NT2/D1 (cell line): ENCODE measurements at regions not wholly inside any gene's neighbourhood (a gene's known extent, or its start where the extent isn't known, plus 50 kb on each side); places are given as distances from the start of the nearest gene placed in this dataset.

Source experiments
- DNase-seq: peaks from one replicate; pipeline ENCODE4 v3.0.0-alpha.2; 2011; ENCODE audit warnings: low read depth, low spot score
- H3K27me3 ChIP-seq: 2 replicates; pipeline ENCODE4 v1.6.0; 2011; ENCODE audit warnings: mild to moderate bottlenecking; ENCODE audit not compliant: insufficient read length, insufficient read depth
- H3K36me3 ChIP-seq: 2 replicates; pipeline ENCODE4 v1.6.1; 2011; ENCODE audit warnings: mild to moderate bottlenecking, low read length, mixed read lengths; ENCODE audit not compliant: insufficient read depth, insufficient read length
- H3K4me1 ChIP-seq: 2 replicates; pipeline ENCODE4 v1.5.1; 2011; ENCODE audit not compliant: insufficient read depth, insufficient read length
- H3K4me3 ChIP-seq: 2 replicates; pipeline ENCODE4 v1.5.1; 2011; ENCODE audit warnings: low read depth; ENCODE audit not compliant: insufficient read length
- H3K9ac ChIP-seq: 2 replicates; pipeline ENCODE4 v1.6.0; 2011; ENCODE audit warnings: low read depth; ENCODE audit not compliant: insufficient read length
- H3K9me3 ChIP-seq: 2 replicates; pipeline ENCODE4 v1.5.1; 2011; ENCODE audit warnings: mild to moderate bottlenecking, low read length; ENCODE audit not compliant: insufficient read depth
- SUZ12 ChIP-seq: IDR thresholded peaks from 2 replicates; pipeline ENCODE4 v1.6.1; 2011; ENCODE audit not compliant: insufficient read length, insufficient read depth; ENCODE audit errors: extremely low read depth
- YY1 ChIP-seq: IDR thresholded peaks from 2 replicates; pipeline ENCODE4 v1.6.1; 2011; ENCODE audit not compliant: insufficient read length, insufficient read depth
- ZNF274 ChIP-seq: IDR thresholded peaks from 2 replicates; pipeline ENCODE4 v1.6.1; 2011; ENCODE audit warnings: mild to moderate bottlenecking, low read depth, low read length

DNA sequence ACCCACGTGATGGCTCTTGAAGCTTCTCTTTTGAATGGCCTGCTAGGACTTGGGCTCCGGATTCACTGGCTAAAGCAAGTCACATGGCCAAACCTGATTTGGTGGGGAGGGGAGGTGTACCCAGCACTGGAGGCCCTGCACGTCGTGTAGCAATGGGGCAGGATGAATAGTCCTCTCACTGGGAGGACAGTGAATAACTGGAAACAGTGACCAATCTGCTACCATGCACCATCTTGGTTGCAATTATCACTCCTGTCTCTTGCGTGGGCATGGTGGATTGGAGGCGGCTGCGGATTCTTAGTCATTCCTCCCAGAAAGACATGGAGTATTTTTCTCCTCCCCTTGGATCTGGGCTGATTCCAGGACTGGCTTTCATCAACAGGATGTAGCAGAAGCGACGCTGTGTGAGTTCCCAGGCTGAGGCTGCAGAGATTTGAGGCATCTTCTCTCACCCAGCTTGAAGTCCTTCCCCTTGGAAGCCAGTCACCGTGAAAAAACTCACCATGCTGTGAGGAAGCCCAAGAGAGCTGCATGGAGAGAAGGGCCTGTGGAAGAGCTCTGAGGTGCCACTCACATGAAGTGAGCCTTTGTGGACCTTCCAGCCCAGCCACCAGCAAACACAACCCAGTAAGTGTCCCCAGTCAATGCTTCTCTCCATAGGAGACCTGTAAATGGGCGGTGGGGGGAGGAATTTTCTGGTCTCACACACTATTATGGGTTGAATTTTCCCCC lies 70.4 kb downstream of the IGLL1 start:
- H3K9ac ChIP-seq = no peak overlapping the region
- H3K4me1 ChIP-seq = peaks cover 2% of the 10 kb centered on the region
- no peak overlapping the region for H3K4me3 ChIP-seq
- H3K27me3 ChIP-seq = no peaks in the 10 kb centered on the region
- H3K36me3 ChIP-seq = peaks cover 2% of the 10 kb centered on the region
- H3K9me3 ChIP-seq = no peaks in the 10 kb centered on the region
- no peak for DNase-seq
- TF ChIP-seq SUZ12 (no peak), YY1 (no peak), ZNF274 (no peak)

DNA sequence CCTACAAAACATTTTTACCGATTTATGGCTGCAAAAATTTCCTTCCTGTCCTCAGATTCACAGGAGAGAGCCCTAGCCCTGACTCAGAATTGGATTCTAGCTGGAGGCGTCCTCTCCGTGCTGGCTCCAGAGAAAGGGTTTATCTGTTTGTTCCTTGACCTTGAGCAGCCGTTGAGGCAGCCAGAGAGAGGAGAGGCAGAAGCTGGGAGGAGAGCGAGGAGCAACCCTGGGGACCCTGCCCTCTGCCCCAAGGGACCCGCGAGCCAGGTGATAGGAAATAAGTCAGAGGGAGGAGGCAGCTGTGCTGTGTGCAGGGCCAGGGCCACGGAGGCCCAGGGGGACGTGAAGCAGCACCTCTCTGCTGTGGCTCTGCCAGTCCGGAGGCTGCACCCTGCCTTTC lies 75.6 kb downstream of the IGLL1 start:
- no peak for DNase-seq
- Histone ChIP-seq H3K9ac (no peak overlapping the region), H3K9me3 (no peaks in the 10 kb centered on the region), H3K4me1 (peaks cover 8% of the 10 kb centered on the region), H3K27me3 (no peaks in the 10 kb centered on the region), H3K4me3 (no peak overlapping the region), H3K36me3 (peaks cover under 1% of the 10 kb centered on the region)
- TF ChIP-seq YY1 (no peak), ZNF274 (no peak), SUZ12 (no peak)

DNA sequence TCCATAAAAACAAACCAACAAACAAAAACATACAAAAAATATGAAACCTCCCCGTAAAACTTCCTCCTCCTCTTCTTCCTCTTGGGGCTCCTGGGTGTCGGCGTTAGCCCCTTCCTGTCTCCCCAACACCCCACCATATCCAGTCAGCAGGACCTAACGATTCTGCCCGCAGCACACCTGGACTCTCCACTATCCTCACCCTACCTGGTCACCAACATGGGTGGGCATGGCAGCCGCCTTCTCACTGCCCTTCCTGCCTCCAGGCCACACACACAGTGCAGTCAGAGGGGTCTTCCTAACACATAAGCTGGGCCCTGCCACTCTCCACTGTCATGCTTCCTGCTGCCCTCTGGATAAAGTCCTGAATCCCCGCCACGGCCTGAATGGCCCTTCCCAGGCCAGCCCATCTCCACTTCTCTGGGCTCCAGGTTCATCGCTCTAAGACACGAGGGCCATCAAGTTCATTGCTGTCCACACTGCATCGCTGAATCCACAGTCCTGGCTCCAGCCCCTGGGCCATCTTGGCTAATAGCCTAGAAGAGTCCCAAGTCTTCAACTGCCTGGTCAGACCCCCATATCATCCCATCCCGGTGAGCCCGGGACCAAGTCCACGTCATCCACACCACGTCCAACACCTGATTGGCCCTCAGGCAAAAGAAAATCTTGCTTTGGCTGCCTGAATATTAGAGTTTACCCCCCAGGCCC lies 76.2 kb downstream of the IGLL1 start:
- no peak for DNase-seq
- Histone ChIP-seq H3K4me3 (no peak overlapping the region), H3K36me3 (no peaks in the 10 kb centered on the region), H3K4me1 (peaks cover 10% of the 10 kb centered on the region), H3K9me3 (no peaks in the 10 kb centered on the region), H3K9ac (no peak overlapping the region), H3K27me3 (no peaks in the 10 kb centered on the region)
- no peak for TF ChIP-seq SUZ12
- TF ChIP-seq YY1 = no peak
- TF ChIP-seq ZNF274 = no peak

DNA sequence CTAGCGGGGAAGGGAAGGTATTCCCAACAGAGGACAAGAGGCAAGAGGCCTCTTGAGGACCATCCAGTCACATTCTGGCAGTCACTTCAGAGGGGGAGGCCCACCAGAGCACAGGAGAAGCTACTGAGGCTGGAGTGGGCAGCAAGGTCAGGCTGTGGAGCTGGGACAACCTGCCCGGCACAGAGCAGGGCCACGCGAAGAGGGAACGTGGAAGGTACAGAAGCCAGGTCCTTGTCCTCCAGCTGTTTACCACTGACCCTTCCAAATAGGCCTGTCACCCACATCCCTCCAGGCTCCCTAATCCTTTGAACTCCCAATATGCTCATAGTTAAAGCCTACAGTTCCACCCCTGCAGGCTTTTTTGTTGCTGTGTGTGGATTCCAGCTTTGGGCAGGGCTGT lies 76.9 kb downstream of the IGLL1 start:
- Histone ChIP-seq H3K4me3 (no peak overlapping the region), H3K9ac (no peak overlapping the region), H3K27me3 (no peaks in the 10 kb centered on the region), H3K36me3 (no peaks in the 10 kb centered on the region), H3K4me1 (peaks cover 10% of the 10 kb centered on the region), H3K9me3 (no peaks in the 10 kb centered on the region)
- TF ChIP-seq ZNF274 (no peak), SUZ12 (no peak), YY1 (no peak)
- no peak for DNase-seq

DNA sequence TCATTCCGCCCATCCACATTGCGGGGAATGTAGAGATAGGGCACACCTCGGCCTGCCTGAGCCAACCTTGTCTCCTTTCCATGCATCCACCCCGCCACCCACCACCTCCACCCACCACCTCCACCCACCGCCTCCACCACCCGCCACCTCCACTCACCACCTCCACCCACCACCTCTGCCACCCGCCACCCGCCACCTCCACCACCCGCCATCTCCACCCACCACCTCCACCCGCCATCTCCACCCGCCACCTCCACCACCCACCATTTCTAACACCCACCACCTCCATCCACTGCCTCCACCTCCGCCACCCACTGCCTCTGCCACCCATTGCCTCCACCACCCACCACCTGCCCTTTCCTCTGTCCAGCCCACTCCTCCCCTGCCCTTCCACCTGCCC lies 78.4 kb downstream of the IGLL1 start:
- TF ChIP-seq SUZ12 (no peak), YY1 (no peak), ZNF274 (no peak)
- Histone ChIP-seq H3K9ac (no peak overlapping the region), H3K4me1 (peaks cover 10% of the 10 kb centered on the region), H3K27me3 (no peaks in the 10 kb centered on the region), H3K9me3 (no peaks in the 10 kb centered on the region), H3K36me3 (no peaks in the 10 kb centered on the region), H3K4me3 (no peak overlapping the region)
- no peak for DNase-seq

DNA sequence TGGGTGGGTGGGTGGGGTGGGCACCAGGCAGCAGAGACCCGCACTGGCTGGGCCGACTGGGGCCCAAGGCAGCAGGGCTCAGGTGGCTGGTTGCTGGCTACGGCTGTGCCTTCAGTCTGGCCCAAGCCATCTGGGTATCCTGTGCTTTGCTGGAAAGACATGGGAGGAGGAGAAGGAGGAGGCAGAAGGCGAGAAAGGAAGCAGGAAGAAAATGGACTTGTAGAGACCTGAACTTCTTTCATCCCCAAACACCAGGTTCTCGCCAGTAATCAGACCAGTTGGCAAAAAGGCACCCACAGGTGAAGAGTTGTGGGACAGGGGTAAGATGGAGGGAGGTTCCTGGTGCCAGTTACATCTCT lies 78.8 kb downstream of the IGLL1 start:
- TF ChIP-seq YY1 (no peak), ZNF274 (no peak), SUZ12 (no peak)
- H3K4me1 ChIP-seq = peaks cover 10% of the 10 kb centered on the region
- no peaks in the 10 kb centered on the region for H3K9me3 ChIP-seq
- no peak for DNase-seq
- no peaks in the 10 kb centered on the region for H3K27me3 ChIP-seq
- H3K4me3 ChIP-seq = no peak overlapping the region
- H3K9ac ChIP-seq = no peak overlapping the region
- no peaks in the 10 kb centered on the region for H3K36me3 ChIP-seq

DNA sequence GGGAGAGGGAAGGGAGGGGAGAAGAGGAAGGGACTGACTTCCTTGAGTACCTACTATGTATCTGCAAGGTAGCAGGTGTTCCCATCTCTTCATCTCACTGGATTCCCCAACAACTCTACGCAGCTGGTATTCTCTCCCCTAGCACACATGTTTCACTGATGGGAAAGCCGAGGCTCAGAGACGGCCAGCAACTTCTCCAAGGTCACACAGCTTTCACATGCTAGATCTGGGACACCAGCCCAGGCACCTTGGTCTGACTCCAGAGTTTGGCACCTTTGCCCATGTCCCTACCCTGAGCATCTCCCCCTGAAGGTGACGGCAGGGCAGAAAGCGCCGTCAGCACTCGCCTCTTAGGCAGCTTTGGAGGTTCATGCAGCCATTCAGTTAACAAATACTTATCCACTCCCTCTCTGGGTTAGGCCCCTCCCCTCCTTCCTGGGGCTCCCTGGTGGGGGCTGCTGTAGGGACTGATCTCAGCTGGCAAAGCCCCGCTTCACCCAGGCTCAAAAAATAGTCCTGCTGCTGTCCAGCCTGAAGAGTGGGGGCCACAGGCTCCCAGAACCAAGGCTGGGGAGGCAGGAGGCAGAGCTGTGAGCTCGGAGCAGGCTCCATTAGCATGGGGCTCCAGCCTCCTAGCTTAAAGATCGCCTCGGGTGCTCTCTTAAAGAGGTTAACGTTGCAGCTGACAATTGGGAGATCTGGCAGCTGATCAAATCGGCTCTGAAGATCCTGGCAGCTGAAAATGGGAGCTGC lies 79.4 kb downstream of the IGLL1 start:
- peaks cover 14% of the 10 kb centered on the region for H3K4me1 ChIP-seq
- no peaks in the 10 kb centered on the region for H3K36me3 ChIP-seq
- no peak overlapping the region for H3K4me3 ChIP-seq
- H3K9ac ChIP-seq = no peak overlapping the region
- no peaks in the 10 kb centered on the region for H3K9me3 ChIP-seq
- DNase-seq = no peak
- H3K27me3 ChIP-seq = no peaks in the 10 kb centered on the region
- no peak for TF ChIP-seq SUZ12
- TF ChIP-seq YY1 = no peak
